Endothelial cell of umbilical vein (primary cell): ENCODE measurements at regions not wholly inside any gene's neighbourhood (a gene's known extent, or its start where the extent isn't known, plus 50 kb on each side); places are given as distances from the start of the nearest gene placed in this dataset.

Experiments used
- BruUV-seq: library from RNA; stranded (reverse); fragments of 400-500 nt; replicated peaks from 2 replicates; lab custom pipeline; 2021; lab: Mats Ljungman, UMichigan
- CTCF ChIA-PET: fragments of 300-600, 350-600 bp; sonication (Branson Sonifier 250); formaldehyde crosslinking; loops from one replicate; lab custom pipeline; 2021; ENCODE audit warnings: antibody characterized with exemption, inconsistent platforms; lab: Charles Lee
- POLR2A ChIA-PET: fragments of 300-600, 350-600 bp; sonication (Branson Sonifier 250); formaldehyde crosslinking; loops from one replicate; lab custom pipeline; 2021; ENCODE audit warnings: antibody characterized with exemption, inconsistent platforms; lab: Charles Lee
- DNase-seq: peaks from one replicate; pipeline ENCODE4 v3.0.0-alpha.2; 2011; ENCODE audit warnings: low read depth, low spot score
- FAIRE-seq: peaks from 2 replicates; lab custom pipeline; 2011; peaks lifted over from hg19 to GRCh38; lab: Jason Lieb, UNC
- H2AFZ ChIP-seq: 2 replicates; pipeline ENCODE4 v1.6.0; 2012; ENCODE audit warnings: low read depth, low read length, control low read depth, inconsistent platforms
- H3K27ac ChIP-seq: 2 replicates; pipeline ENCODE4 v1.5.1; 2011; ENCODE audit warnings: low read depth, mild to moderate bottlenecking, control low read depth, low read length, moderate library complexity; ENCODE audit not compliant: insufficient read depth
- H3K27me3 ChIP-seq, 2 experiments: 2 replicates each; pipeline versions ENCODE4 v1.6.0 to v1.6.1; 2011; ENCODE audit warnings: low read length in 2 of 2, mixed read lengths in 1 of 2; ENCODE audit not compliant: control insufficient read depth in 2 of 2, insufficient read depth in 2 of 2
- H3K36me3 ChIP-seq, 2 experiments: 2 replicates in 1 of 2; 3 replicates in 1 of 2; pipeline ENCODE4 v1.5.1; 2011; ENCODE audit warnings: low read length in 2 of 2, mild to moderate bottlenecking in 1 of 2, moderate library complexity in 1 of 2; ENCODE audit not compliant: control insufficient read depth in 2 of 2, insufficient read depth in 2 of 2; ENCODE audit errors: extremely low read depth in 1 of 2
- H3K4me1 ChIP-seq: 3 replicates; pipeline ENCODE4 v1.5.1; 2011; ENCODE audit warnings: mild to moderate bottlenecking, low read length; ENCODE audit not compliant: control insufficient read depth, insufficient read depth; ENCODE audit errors: extremely low read depth
- H3K4me2 ChIP-seq: 2 replicates; pipeline ENCODE4 v1.6.1; 2011; ENCODE audit warnings: low read length, control low read depth, mixed read lengths; ENCODE audit not compliant: insufficient read depth
- H3K4me3 ChIP-seq, 3 experiments: fragments of 200-600 bp in 1 of 3; sonication (generic), shearing (Covaris generic) in 1 of 3; replicated peaks in 1 of 3; 2 replicates each; pipeline ENCODE4 v1.5.1; 2011 to 2016; ENCODE audit warnings: control low read depth in 3 of 3, low read length in 3 of 3, mild to moderate bottlenecking in 2 of 3, inconsistent platforms in 1 of 3, low read depth in 1 of 3, moderate library complexity in 1 of 3; ENCODE audit not compliant: insufficient read depth in 1 of 3
- H3K79me2 ChIP-seq: 2 replicates; pipeline ENCODE4 v1.6.0; 2012; ENCODE audit warnings: low read length, inconsistent platforms; ENCODE audit not compliant: control insufficient read depth, insufficient read depth
- H3K9ac ChIP-seq: replicated peaks from 2 replicates; pipeline ENCODE3; 2011; ENCODE audit warnings: low read length, control low read depth; ENCODE audit not compliant: insufficient read depth; ENCODE audit errors: extremely low read depth
- H3K9me1 ChIP-seq: replicated peaks from 3 replicates; pipeline ENCODE4 v1.6.0; 2011; ENCODE audit warnings: mild to moderate bottlenecking, low read length; ENCODE audit not compliant: control insufficient read depth, insufficient read depth; ENCODE audit errors: extremely low read depth
- H3K9me3 ChIP-seq: replicated peaks from 2 replicates; pipeline ENCODE4 v1.5.1; 2012; ENCODE audit warnings: low read length, inconsistent platforms; ENCODE audit not compliant: control insufficient read depth, insufficient read depth
- H4K20me1 ChIP-seq: replicated peaks from 2 replicates; pipeline ENCODE3; 2011; ENCODE audit warnings: mild to moderate bottlenecking, low read length; ENCODE audit not compliant: control insufficient read depth, insufficient read depth; ENCODE audit errors: extremely low read depth
- CTCF ChIP-seq, 2 donors: IDR thresholded peaks; 1 replicate in 1 of 2; 2 replicates in 1 of 2; pipeline ENCODE4 v1.5.1; 2011; ENCODE audit warnings: low read length in 2 of 2, mild to moderate bottlenecking in 2 of 2, moderate library complexity in 2 of 2, control low read depth in 1 of 2, inconsistent platforms in 1 of 2, low read depth in 1 of 2; ENCODE audit not compliant: insufficient read depth in 1 of 2; ENCODE audit errors: extremely low read depth in 1 of 2
- EZH2 ChIP-seq: IDR thresholded peaks from 2 replicates; pipeline ENCODE4 v1.6.1; 2012; ENCODE audit warnings: borderline replicate concordance, low read depth, mild to moderate bottlenecking, moderate library complexity, low read length, inconsistent platforms; ENCODE audit not compliant: severe bottlenecking
- FOS ChIP-seq: IDR thresholded peaks from 2 replicates; pipeline ENCODE4 v1.6.1; 2011; ENCODE audit warnings: mild to moderate bottlenecking, low read length, moderate library complexity, borderline replicate concordance; ENCODE audit not compliant: insufficient read depth
- GATA2 ChIP-seq: IDR thresholded peaks from 2 replicates; pipeline ENCODE4 v1.7.0; 2011; ENCODE audit warnings: low read depth, mild to moderate bottlenecking, moderate library complexity, mixed read lengths, low read length; ENCODE audit not compliant: insufficient read length, insufficient read depth
- JUN ChIP-seq: IDR thresholded peaks from 2 replicates; pipeline ENCODE4 v1.6.1; 2011; ENCODE audit warnings: borderline replicate concordance, low read depth; ENCODE audit not compliant: insufficient read length, insufficient read depth
- MAX ChIP-seq: IDR thresholded peaks from 2 replicates; pipeline ENCODE4 v1.6.1; 2011; ENCODE audit not compliant: insufficient read depth, insufficient read length
- MYC ChIP-seq: IDR thresholded peaks from one replicate; pipeline ENCODE4 v1.6.1; 2011; ENCODE audit warnings: mild to moderate bottlenecking, low read depth, low read length
- POLR2A ChIP-seq: IDR thresholded peaks from 2 replicates; pipeline ENCODE4 v1.6.1; 2012; ENCODE audit warnings: low read depth, mild to moderate bottlenecking, control low read depth, low read length
- POLR2AphosphoS5 ChIP-seq: IDR thresholded peaks from 2 replicates; pipeline ENCODE4 v1.6.1; 2012; ENCODE audit warnings: low read depth, mild to moderate bottlenecking, control low read depth, low read length, moderate library complexity; ENCODE audit not compliant: insufficient read depth
- dilution Hi-C: fragments of 300-500 bp; cut with MboI; formaldehyde crosslinking; loops from one replicate; pipeline ENCODE4 v1.15.0; 2019; ENCODE audit warnings: low sequenced_read_pairs; ENCODE audit not compliant: extremely low pct_ligation_motif_present
- intact Hi-C: fragments of 100-400 bp; cut with micrococcal nuclease; formaldehyde crosslinking; loops from one replicate; pipeline ENCODE4 v1.10.0; 2022

GRCh38 chr5:54844266-54844665, 141.1 kb downstream of the ESM1 start:
- FAIRE-seq, result no peak

More at GRCh38 chr5:54844266-54844665, 141.1 kb downstream of the ESM1 start:
- Histone ChIP-seq H3K4me3 (no peak overlapping the region), H2AFZ (no peak overlapping the region), H3K36me3 (no peaks in the 10 kb centered on the region), H3K9ac (no peak overlapping the region), H3K79me2 (no peaks in the 10 kb centered on the region), H3K9me1 (no peaks in the 10 kb centered on the region), H3K4me2 (no peak overlapping the region), H3K27me3 (peaks cover 0 to 2% of the 10 kb centered on the region in 2 experiments), H3K4me1 (peaks cover 6% of the 10 kb centered on the region), H3K27ac (no peak overlapping the region), H3K9me3 (no peaks in the 10 kb centered on the region), H4K20me1 (no peaks in the 10 kb centered on the region)
- dilution Hi-C loops, result no loop called here
- POLR2A ChIA-PET, result no interaction called here
- no TSS peak for BruUV-seq
- no peak for DNase-seq
- intact Hi-C loops, result loop anchor here (2.0 to 10.0 kb wide), 3 partner anchors 101 to 599 kb away; no protein-coding TSS in a partner anchor
- TF ChIP-seq POLR2A (no peak), CTCF (IDR thresholded peaks at IDR 0.05; ENCODE audit: extremely low read depth in 1 of 2, insufficient read depth in 1 of 2, low read depth in 1 of 2, low read length in 2 of 2) (no peak), JUN (no peak), MYC (no peak), FOS (no peak), MAX (no peak), EZH2 (no peak), POLR2AphosphoS5 (no peak), GATA2 (no peak)
- CTCF ChIA-PET, result interaction anchor here (0.7 to 4.3 kb wide), 35 partner anchors 9 to 446 kb away, joined by 3 to 218 read pairs (median 7); partner anchors contain the start of genes GPX8 and SNX18
